Heart right ventricle (tissue), 16 donors: ENCODE measurements at regions not wholly inside any gene's neighbourhood (a gene's known extent, or its start where the extent isn't known, plus 50 kb on each side); places are given as distances from the start of the nearest gene placed in this dataset.

Source experiments
- ATAC-seq, 8 donors: fragments of 200-7000 bp; cut with Tn5 transposase; one replicate each; pipeline ENCODE4 v1.9.1; 2020; ENCODE audit warnings: mild to moderate bottlenecking in 8 of 8, moderate library complexity in 8 of 8, moderate number of reproducible peaks in 1 of 8
- DNase-seq, 2 donors: peaks; one replicate each; pipeline ENCODE4 v3.0.0-alpha.2; 2020
- H3K27ac ChIP-seq, 10 donors: fragments of 200-600 bp; sonication (generic) in 2 of 10; one replicate each; pipeline versions ENCODE4 v1.5.0 to v1.8.0; 2020 to 2022; ENCODE audit warnings: mild to moderate bottlenecking in 3 of 10
- H3K27me3 ChIP-seq, 7 donors: fragments of 200-600 bp; one replicate each; pipeline ENCODE4 v1.8.0; 2021 to 2022; ENCODE audit warnings: mild to moderate bottlenecking in 2 of 7
- H3K36me3 ChIP-seq, 9 donors: fragments of 200-600 bp; sonication (generic) in 1 of 9; one replicate each; pipeline versions ENCODE4 v1.5.0 to v1.8.0; 2020 to 2022; ENCODE audit warnings: mild to moderate bottlenecking in 2 of 9
- H3K4me1 ChIP-seq, 9 donors: fragments of 200-600 bp; sonication (generic) in 1 of 9; one replicate each; pipeline versions ENCODE4 v1.5.0 to v1.8.0; 2020 to 2022; ENCODE audit warnings: mild to moderate bottlenecking in 4 of 9
- H3K4me3 ChIP-seq, 10 donors: fragments of 200-600 bp; sonication (generic) in 2 of 10; one replicate each; pipeline versions ENCODE4 v1.5.0 to v1.8.0; 2020 to 2022; ENCODE audit warnings: mild to moderate bottlenecking in 7 of 10, moderate library complexity in 2 of 10
- H3K9me3 ChIP-seq, 11 donors: fragments of 200-600 bp in 10 of 11; sonication (generic) in 2 of 11; one replicate each; pipeline versions ENCODE4 v1.5.0 to v1.8.0; 2013 to 2022; ENCODE audit warnings: mild to moderate bottlenecking in 2 of 11, control low read depth in 1 of 11, moderate library complexity in 1 of 11
- CTCF ChIP-seq, 9 donors: fragments of 200-600 bp; sonication (generic) in 2 of 9; IDR thresholded peaks; one replicate each; pipeline versions ENCODE4 v1.5.0 to v1.8.0; 2021 to 2022; ENCODE audit warnings: antibody characterized with exemption in 9 of 9, mild to moderate bottlenecking in 5 of 9, moderate library complexity in 1 of 9
- WGBS, 2 donors: extraction: QIAGEN DNeasy Blood & Tissue Kit; methylation state at CpG; one replicate each; pipeline ENCODE4 v1.1.7; 2013; ENCODE audit warnings: inconsistent platforms in 1 of 2; 5-methylcytosine and 5-hydroxymethylcytosine counted together
- intact Hi-C, 10 donors: fragments of 100-400 bp; cut with DNase I; formaldehyde crosslinking; loops; one replicate each; pipeline versions ENCODE4 v1.11.1 to v1.14.2; 2022
- donor health status: Arrhythmogenic right ventricular cardiomyopathy.
- donor health status: ischemic (EF 13 %, LVEDD 7.1; RV severe dilation, severe dysfunction).
- donor health status: healthy with polysubstance abuse.
- donor health status: DM: no; HTN: yes; CAD: no.
- donor health status: DM: no; HTN: no; CAD: no.
- donor health status: ischemic (EF 25% LVEDD 6.9; RV normal size, moderate dysfunction).
- donor health status: ischemic (EF 25% LVEDD 5.7; RV mildly dilated, moderate dysfunction).
- donor health status: healthy.
- donor health status: DM: yes; HTN: yes; CAD: no.
- donor health status: Ischemic cardiomyopathy.
- donor health status: ischemic (EF 35%, LVEDD 5.7; RV mildly dilated, moderate dysfunction).
- donor health status: nonischemic (EF 11% LVEDD 7.7; RV severe dilation, severe dysfunction).
- donor health status: DM: yes; HTN: yes; CAD: no.
- donor health status: PGD.
- donor health status: ischemic (EF 29% LVEDD 5.4; RV normal size, mild dysfunction).
- donor health status: nonischemic (EF 23%, LVEDD 6.1; RV moderate dilation, normal function).

- no peaks in the 10 kb centered on the region for H3K36me3 ChIP-seq
- 41 to 43% methylated on average over 2 of the region's 2 CpGs for WGBS, 2 donors
- no peak for DNase-seq
- H3K9me3 ChIP-seq = peaks cover 0 to 11% (median 0%) of the 10 kb centered on the region in 11 donors
- H3K27ac ChIP-seq = no peak overlapping the region
- H3K27me3 ChIP-seq = peaks cover 0 to 10% (median 0%) of the 10 kb centered on the region in 7 donors
- intact Hi-C loops = no loop called here
- no peak overlapping the region for H3K4me3 ChIP-seq
- no peak for TF ChIP-seq CTCF (IDR thresholded peaks at IDR 0.05)
- no peaks in the 10 kb centered on the region for H3K4me1 ChIP-seq
- no peak for ATAC-seq
Observed at GRCh38 chr2:156170929-156171328, 161.6 kb downstream of the NR4A2 start.

- no peaks in the 10 kb centered on the region for H3K4me1 ChIP-seq
- intact Hi-C loops = no loop called here
- TF ChIP-seq CTCF (IDR thresholded peaks at IDR 0.05) = no peak
- peaks cover 0 to 6% (median 0%) of the 10 kb centered on the region in 11 donors for H3K9me3 ChIP-seq
- H3K4me3 ChIP-seq = no peak overlapping the region
- peaks cover 0 to 12% (median 0%) of the 10 kb centered on the region in 7 donors for H3K27me3 ChIP-seq
- no peaks in the 10 kb centered on the region for H3K36me3 ChIP-seq
- DNase-seq (no peak), ATAC-seq (no peak)
- WGBS, 2 donors = 69 to 78% methylated on average over 2 of the region's 2 CpGs
- H3K27ac ChIP-seq = no peak overlapping the region
Observed at GRCh38 chr2:156165742-156166141, 166.8 kb downstream of the NR4A2 start.

GRCh38 chr2:156164091-156164720, 168.3 kb downstream of the NR4A2 start:
- Histone ChIP-seq H3K4me3 (no peak overlapping the region), H3K4me1 (no peaks in the 10 kb centered on the region), H3K9me3 (no peaks in the 10 kb centered on the region), H3K27me3 (peaks cover 0 to 12% (median 0%) of the 10 kb centered on the region in 7 donors), H3K27ac (no peak overlapping the region), H3K36me3 (no peaks in the 10 kb centered on the region)
- ATAC-seq = no peak
- no peak for DNase-seq
- no peak for TF ChIP-seq CTCF (IDR thresholded peaks at IDR 0.05)
- intact Hi-C loops = no loop called here
- WGBS, 2 donors = 87 to 93% methylated on average over 7 of the region's 7 CpGs

- no peaks in the 10 kb centered on the region for H3K4me1 ChIP-seq
- no peaks in the 10 kb centered on the region for H3K36me3 ChIP-seq
- intact Hi-C loops = no loop called here
- no peaks in the 10 kb centered on the region for H3K9me3 ChIP-seq
- H3K4me3 ChIP-seq = no peak overlapping the region
- H3K27ac ChIP-seq = no peak overlapping the region
- DNase-seq (no peak), ATAC-seq (no peak)
- H3K27me3 ChIP-seq = no peaks in the 10 kb centered on the region
- WGBS, 2 donors = 79 to 81% methylated on average over 2 of the region's 2 CpGs
- no peak for TF ChIP-seq CTCF (IDR thresholded peaks at IDR 0.05)
Observed at GRCh38 chr2:156158808-156159207, 173.7 kb downstream of the NR4A2 start.
